GM12872 (cell line): ENCODE measurements at regions not wholly inside any gene's neighbourhood (a gene's known extent, or its start where the extent isn't known, plus 50 kb on each side); places are given as distances from the start of the nearest gene placed in this dataset.

Experiments
- CTCF ChIP-seq: IDR thresholded peaks from 3 replicates; pipeline ENCODE4 v1.5.1; 2011; ENCODE audit warnings: low read depth, mild to moderate bottlenecking, low read length, moderate library complexity; ENCODE audit not compliant: insufficient read depth

GRCh38 chr11:104588446-104588845 is 309.8 kb downstream of the CASP12 start:
- TF ChIP-seq CTCF = no peak

GRCh38 chr11:104584823-104585222 is 313.4 kb downstream of the CASP12 start:
- no peak for TF ChIP-seq CTCF

- TF ChIP-seq CTCF = no peak
Measured at GRCh38 chr11:104583857-104584256, 314.4 kb downstream of the CASP12 start.

GRCh38 chr11:104582431-104582830 is 315.8 kb downstream of the CASP12 start:
- no peak for TF ChIP-seq CTCF

GRCh38 chr11:104581246-104581980 is 316.8 kb downstream of the CASP12 start:
- no peak for TF ChIP-seq CTCF

GRCh38 chr11:104573441-104573990 is 324.7 kb downstream of the CASP12 start:
- TF ChIP-seq CTCF = no peak

- TF ChIP-seq CTCF = no peak
Measured at GRCh38 chr11:104572279-104572678, 326.0 kb downstream of the CASP12 start.
